ENCODE measurements at regions not wholly inside any gene's neighbourhood (a gene's known extent, or its start where the extent isn't known, plus 50 kb on each side); places are given as distances from the start of the nearest gene placed in this dataset.

DNA sequence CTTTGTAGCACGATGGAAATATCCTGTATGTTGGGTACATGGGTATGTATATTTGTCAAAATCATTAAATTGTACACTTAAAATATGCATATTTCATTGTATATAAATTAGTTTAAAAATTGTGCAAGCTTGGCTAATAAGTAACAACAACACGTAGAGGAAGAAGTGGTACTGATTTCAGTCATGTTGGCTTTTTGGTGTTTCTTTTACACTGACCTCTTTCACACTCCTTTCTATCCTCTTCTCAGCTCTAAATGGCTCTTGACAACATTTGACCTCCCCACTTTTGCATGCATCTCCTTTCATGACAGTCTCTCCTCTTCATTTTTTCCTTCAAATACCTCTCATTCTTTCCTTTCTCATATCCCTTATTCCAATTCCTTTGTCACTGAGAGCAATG, 801.4 kb upstream of the ZEB2 start:
- Histone ChIP-seq H4K8ac (replicated peaks; ENCODE audit: insufficient read length, low read depth, low read length) (no peak overlapping the region), H2BK15ac (ENCODE audit: low read depth, low read length) (no peak overlapping the region), H3K56ac (ENCODE audit: insufficient read length, low read depth, low read length) (no peak overlapping the region), H3K4ac (ENCODE audit: low read depth, low read length) (no peak overlapping the region), H2AK5ac (ENCODE audit: insufficient read length, low read length) (no peak overlapping the region), H3K79me1 (ENCODE audit: insufficient read depth, low read depth, low read length, poor library complexity, severe bottlenecking) (no peaks in the 10 kb centered on the region), H2AFZ (ENCODE audit: low read length) (no peak overlapping the region), H4K91ac (ENCODE audit: insufficient read length, low read depth, low read length) (no peak overlapping the region), H3K23ac (ENCODE audit: insufficient read length, low read depth, low read length) (no peak overlapping the region), H3K18ac (ENCODE audit: insufficient read length, low read depth, low read length) (no peak overlapping the region), H3K79me2 (ENCODE audit: insufficient read depth, low read length) (no peaks in the 10 kb centered on the region), H3K27ac (ENCODE audit: insufficient read length, low read depth, low read length) (no peak overlapping the region), H4K20me1 (ENCODE audit: control insufficient read depth, insufficient read depth, insufficient read length) (no peaks in the 10 kb centered on the region), H3K23me2 (ENCODE audit: insufficient read length, low read depth, low read length, poor library complexity, severe bottlenecking) (no peaks in the 10 kb centered on the region), H2BK20ac (ENCODE audit: low read depth, low read length, poor library complexity, severe bottlenecking) (no peak overlapping the region), H3K4me1 (ENCODE audit: insufficient read depth, low read length) (no peaks in the 10 kb centered on the region), H3K9me3 (ENCODE audit: control insufficient read depth, low read depth, low read length) (no peaks in the 10 kb centered on the region), H3K4me2 (ENCODE audit: insufficient read depth, insufficient read length, low read length) (no peak overlapping the region), H2BK120ac (ENCODE audit: low read depth, low read length, poor library complexity, severe bottlenecking) (no peak overlapping the region), H3K14ac (ENCODE audit: insufficient read depth, low read length) (no peak overlapping the region), H2BK12ac (ENCODE audit: insufficient read length, low read depth, low read length) (no peak overlapping the region), H2BK5ac (ENCODE audit: insufficient read length, low read length) (no peak overlapping the region), H3T11ph (ENCODE audit: low read length) (no peak overlapping the region), H4K5ac (ENCODE audit: insufficient read length, low read depth, low read length) (no peak overlapping the region), H3K9ac (ENCODE audit: extremely low read depth, insufficient read length, low read length) (no peak overlapping the region), H3K27me3 (ENCODE audit: insufficient read depth, low read length) (no peaks in the 10 kb centered on the region)
- Mint-ChIP-seq H3K27me3 (ENCODE audit: low read depth) (no peaks in the 10 kb centered on the region), H3K9me3 (no peaks in the 10 kb centered on the region; a peak in 1 of 5 replicates), H3K4me1 (no peaks in the 10 kb centered on the region), H3K4me3 (no peak overlapping the region), H3K36me3 (ENCODE audit: insufficient read depth in 1 of 3, low read depth in 3 of 3) (no peaks in the 10 kb centered on the region), H3K27ac (no peak overlapping the region)
- TF ChIP-seq CTCF (conservative IDR thresholded peaks at IDR 0.05): no peak
- DNase-seq: no peak
- no CpG with 5 or more reads among the region's 2 CpGs for WGBS (ENCODE audit: extremely low coverage, insufficient read length, low lambda C conversion rate)
